Breast epithelium (tissue), 3 donors: ENCODE measurements at regions not wholly inside any gene's neighbourhood (a gene's known extent, or its start where the extent isn't known, plus 50 kb on each side); places are given as distances from the start of the nearest gene placed in this dataset.

Experiments used
- POLR2A ChIP-seq: fragments of 450-650 bp; IDR thresholded peaks from one replicate; pipeline ENCODE4 v1.6.1; 2016; ENCODE audit warnings: antibody characterized with exemption, mild to moderate bottlenecking, moderate library complexity
- POLR2AphosphoS5 ChIP-seq, 3 donors: sonication (generic); formaldehyde crosslinking; IDR thresholded peaks; one replicate each; pipeline ENCODE4 v1.6.1; 2017; ENCODE audit warnings: antibody characterized with exemption in 3 of 3
- TF ChIP-seq, protein P1 (sequence below), 3 donors: fragments of 450-650 bp; IDR thresholded peaks; one replicate each; pipeline ENCODE4 v1.5.1; 2016 to 2017; ENCODE audit warnings: antibody characterized with exemption in 3 of 3, mild to moderate bottlenecking in 3 of 3, moderate library complexity in 3 of 3

DNA sequence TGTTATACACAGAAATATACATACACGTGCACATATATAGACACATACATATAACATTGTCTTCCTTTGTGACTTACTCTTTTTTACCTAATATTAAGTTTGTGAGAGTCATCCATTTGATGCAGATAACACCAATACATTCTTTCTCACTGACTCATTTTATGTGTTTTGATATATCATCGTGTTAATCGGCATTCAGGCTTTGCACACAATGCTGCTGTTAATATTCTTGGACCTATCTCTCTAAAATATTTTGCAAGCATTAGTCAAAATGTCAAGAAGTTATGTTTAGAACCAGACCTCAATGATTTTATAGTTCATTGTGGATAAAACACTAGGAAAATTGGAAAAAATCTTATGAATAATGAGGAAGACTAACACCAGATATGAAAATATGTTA, 441.1 kb downstream of the LRATD1 start:
- TF ChIP-seq, protein P1, sequence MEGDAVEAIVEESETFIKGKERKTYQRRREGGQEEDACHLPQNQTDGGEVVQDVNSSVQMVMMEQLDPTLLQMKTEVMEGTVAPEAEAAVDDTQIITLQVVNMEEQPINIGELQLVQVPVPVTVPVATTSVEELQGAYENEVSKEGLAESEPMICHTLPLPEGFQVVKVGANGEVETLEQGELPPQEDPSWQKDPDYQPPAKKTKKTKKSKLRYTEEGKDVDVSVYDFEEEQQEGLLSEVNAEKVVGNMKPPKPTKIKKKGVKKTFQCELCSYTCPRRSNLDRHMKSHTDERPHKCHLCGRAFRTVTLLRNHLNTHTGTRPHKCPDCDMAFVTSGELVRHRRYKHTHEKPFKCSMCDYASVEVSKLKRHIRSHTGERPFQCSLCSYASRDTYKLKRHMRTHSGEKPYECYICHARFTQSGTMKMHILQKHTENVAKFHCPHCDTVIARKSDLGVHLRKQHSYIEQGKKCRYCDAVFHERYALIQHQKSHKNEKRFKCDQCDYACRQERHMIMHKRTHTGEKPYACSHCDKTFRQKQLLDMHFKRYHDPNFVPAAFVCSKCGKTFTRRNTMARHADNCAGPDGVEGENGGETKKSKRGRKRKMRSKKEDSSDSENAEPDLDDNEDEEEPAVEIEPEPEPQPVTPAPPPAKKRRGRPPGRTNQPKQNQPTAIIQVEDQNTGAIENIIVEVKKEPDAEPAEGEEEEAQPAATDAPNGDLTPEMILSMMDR (IDR thresholded peaks at IDR 0.05) = no peak
- no peak for TF ChIP-seq POLR2A
- TF ChIP-seq POLR2AphosphoS5 (IDR thresholded peaks at IDR 0.05) = no peak
